Endothelial cell of umbilical vein (primary cell): ENCODE measurements at regions not wholly inside any gene's neighbourhood (a gene's known extent, or its start where the extent isn't known, plus 50 kb on each side); places are given as distances from the start of the nearest gene placed in this dataset.

Source experiments
- BruUV-seq: library from RNA; stranded (reverse); fragments of 400-500 nt; replicated peaks from 2 replicates; lab custom pipeline; 2021; lab: Mats Ljungman, UMichigan
- CTCF ChIA-PET: fragments of 300-600, 350-600 bp; sonication (Branson Sonifier 250); formaldehyde crosslinking; loops from one replicate; lab custom pipeline; 2021; ENCODE audit warnings: antibody characterized with exemption, inconsistent platforms; lab: Charles Lee
- POLR2A ChIA-PET: fragments of 300-600, 350-600 bp; sonication (Branson Sonifier 250); formaldehyde crosslinking; loops from one replicate; lab custom pipeline; 2021; ENCODE audit warnings: antibody characterized with exemption, inconsistent platforms; lab: Charles Lee
- DNase-seq: peaks from one replicate; pipeline ENCODE4 v3.0.0-alpha.2; 2011; ENCODE audit warnings: low read depth, low spot score
- FAIRE-seq: peaks from 2 replicates; lab custom pipeline; 2011; peaks lifted over from hg19 to GRCh38; lab: Jason Lieb, UNC
- H2AFZ ChIP-seq: 2 replicates; pipeline ENCODE4 v1.6.0; 2012; ENCODE audit warnings: low read depth, low read length, control low read depth, inconsistent platforms
- H3K27ac ChIP-seq: 2 replicates; pipeline ENCODE4 v1.5.1; 2011; ENCODE audit warnings: low read depth, mild to moderate bottlenecking, control low read depth, low read length, moderate library complexity; ENCODE audit not compliant: insufficient read depth
- H3K27me3 ChIP-seq, 2 experiments: 2 replicates each; pipeline versions ENCODE4 v1.6.0 to v1.6.1; 2011; ENCODE audit warnings: low read length in 2 of 2, mixed read lengths in 1 of 2; ENCODE audit not compliant: control insufficient read depth in 2 of 2, insufficient read depth in 2 of 2
- H3K36me3 ChIP-seq, 2 experiments: 2 replicates in 1 of 2; 3 replicates in 1 of 2; pipeline ENCODE4 v1.5.1; 2011; ENCODE audit warnings: low read length in 2 of 2, mild to moderate bottlenecking in 1 of 2, moderate library complexity in 1 of 2; ENCODE audit not compliant: control insufficient read depth in 2 of 2, insufficient read depth in 2 of 2; ENCODE audit errors: extremely low read depth in 1 of 2
- H3K4me1 ChIP-seq: 3 replicates; pipeline ENCODE4 v1.5.1; 2011; ENCODE audit warnings: mild to moderate bottlenecking, low read length; ENCODE audit not compliant: control insufficient read depth, insufficient read depth; ENCODE audit errors: extremely low read depth
- H3K4me2 ChIP-seq: 2 replicates; pipeline ENCODE4 v1.6.1; 2011; ENCODE audit warnings: low read length, control low read depth, mixed read lengths; ENCODE audit not compliant: insufficient read depth
- H3K4me3 ChIP-seq, 3 experiments: fragments of 200-600 bp in 1 of 3; sonication (generic), shearing (Covaris generic) in 1 of 3; replicated peaks in 1 of 3; 2 replicates each; pipeline ENCODE4 v1.5.1; 2011 to 2016; ENCODE audit warnings: control low read depth in 3 of 3, low read length in 3 of 3, mild to moderate bottlenecking in 2 of 3, inconsistent platforms in 1 of 3, low read depth in 1 of 3, moderate library complexity in 1 of 3; ENCODE audit not compliant: insufficient read depth in 1 of 3
- H3K79me2 ChIP-seq: 2 replicates; pipeline ENCODE4 v1.6.0; 2012; ENCODE audit warnings: low read length, inconsistent platforms; ENCODE audit not compliant: control insufficient read depth, insufficient read depth
- H3K9ac ChIP-seq: replicated peaks from 2 replicates; pipeline ENCODE3; 2011; ENCODE audit warnings: low read length, control low read depth; ENCODE audit not compliant: insufficient read depth; ENCODE audit errors: extremely low read depth
- H3K9me1 ChIP-seq: replicated peaks from 3 replicates; pipeline ENCODE4 v1.6.0; 2011; ENCODE audit warnings: mild to moderate bottlenecking, low read length; ENCODE audit not compliant: control insufficient read depth, insufficient read depth; ENCODE audit errors: extremely low read depth
- H3K9me3 ChIP-seq: replicated peaks from 2 replicates; pipeline ENCODE4 v1.5.1; 2012; ENCODE audit warnings: low read length, inconsistent platforms; ENCODE audit not compliant: control insufficient read depth, insufficient read depth
- H4K20me1 ChIP-seq: replicated peaks from 2 replicates; pipeline ENCODE3; 2011; ENCODE audit warnings: mild to moderate bottlenecking, low read length; ENCODE audit not compliant: control insufficient read depth, insufficient read depth; ENCODE audit errors: extremely low read depth
- EZH2 ChIP-seq: IDR thresholded peaks from 2 replicates; pipeline ENCODE4 v1.6.1; 2012; ENCODE audit warnings: borderline replicate concordance, low read depth, mild to moderate bottlenecking, moderate library complexity, low read length, inconsistent platforms; ENCODE audit not compliant: severe bottlenecking
- FOS ChIP-seq: IDR thresholded peaks from 2 replicates; pipeline ENCODE4 v1.6.1; 2011; ENCODE audit warnings: mild to moderate bottlenecking, low read length, moderate library complexity, borderline replicate concordance; ENCODE audit not compliant: insufficient read depth
- GATA2 ChIP-seq: IDR thresholded peaks from 2 replicates; pipeline ENCODE4 v1.7.0; 2011; ENCODE audit warnings: low read depth, mild to moderate bottlenecking, moderate library complexity, mixed read lengths, low read length; ENCODE audit not compliant: insufficient read length, insufficient read depth
- JUN ChIP-seq: IDR thresholded peaks from 2 replicates; pipeline ENCODE4 v1.6.1; 2011; ENCODE audit warnings: borderline replicate concordance, low read depth; ENCODE audit not compliant: insufficient read length, insufficient read depth
- MYC ChIP-seq: IDR thresholded peaks from one replicate; pipeline ENCODE4 v1.6.1; 2011; ENCODE audit warnings: mild to moderate bottlenecking, low read depth, low read length
- POLR2A ChIP-seq: IDR thresholded peaks from 2 replicates; pipeline ENCODE4 v1.6.1; 2012; ENCODE audit warnings: low read depth, mild to moderate bottlenecking, control low read depth, low read length
- POLR2AphosphoS5 ChIP-seq: IDR thresholded peaks from 2 replicates; pipeline ENCODE4 v1.6.1; 2012; ENCODE audit warnings: low read depth, mild to moderate bottlenecking, control low read depth, low read length, moderate library complexity; ENCODE audit not compliant: insufficient read depth
- dilution Hi-C: fragments of 300-500 bp; cut with MboI; formaldehyde crosslinking; loops from one replicate; pipeline ENCODE4 v1.15.0; 2019; ENCODE audit warnings: low sequenced_read_pairs; ENCODE audit not compliant: extremely low pct_ligation_motif_present
- intact Hi-C: fragments of 100-400 bp; cut with micrococcal nuclease; formaldehyde crosslinking; loops from one replicate; pipeline ENCODE4 v1.10.0; 2022
- TF ChIP-seq, protein P1 (sequence below): IDR thresholded peaks from 2 replicates; pipeline ENCODE4 v1.6.1; 2011; ENCODE audit not compliant: insufficient read depth, insufficient read length
- TF ChIP-seq, protein P2 (sequence below), 2 donors: IDR thresholded peaks; 1 replicate in 1 of 2; 2 replicates in 1 of 2; pipeline ENCODE4 v1.5.1; 2011; ENCODE audit warnings: low read length in 2 of 2, mild to moderate bottlenecking in 2 of 2, moderate library complexity in 2 of 2, control low read depth in 1 of 2, inconsistent platforms in 1 of 2, low read depth in 1 of 2; ENCODE audit not compliant: insufficient read depth in 1 of 2; ENCODE audit errors: extremely low read depth in 1 of 2

DNA sequence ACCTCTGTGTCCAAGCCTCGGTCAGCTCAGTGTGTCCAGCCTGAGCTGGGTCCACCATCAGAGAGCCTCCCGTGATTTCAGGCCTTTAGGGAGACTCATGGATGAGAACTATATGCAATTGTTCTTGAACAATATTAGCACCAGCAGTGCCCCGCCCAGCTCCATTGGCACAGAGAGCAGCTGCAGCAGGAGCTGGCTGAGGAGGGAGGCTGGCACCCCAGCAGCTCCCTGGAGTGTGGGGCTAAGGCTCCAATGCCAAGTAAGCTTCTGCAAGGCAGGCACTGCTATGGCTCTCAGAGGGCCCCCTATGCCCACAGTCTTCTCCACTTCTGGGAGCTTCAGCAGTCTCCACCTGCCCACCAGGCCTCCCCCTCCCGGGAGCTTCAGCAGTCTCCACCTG, 593.3 kb downstream of the MATN1 start:
- Histone ChIP-seq H3K9me1 (no peaks in the 10 kb centered on the region), H3K9me3 (no peaks in the 10 kb centered on the region), H4K20me1 (no peaks in the 10 kb centered on the region), H2AFZ (no peak overlapping the region), H3K4me2 (no peak overlapping the region), H3K79me2 (no peaks in the 10 kb centered on the region), H3K9ac (no peak overlapping the region), H3K4me1 (no peaks in the 10 kb centered on the region), H3K27ac (no peak overlapping the region), H3K27me3 (no peaks in the 10 kb centered on the region), H3K36me3 (no peaks in the 10 kb centered on the region), H3K4me3 (no peak overlapping the region)
- POLR2A ChIA-PET = no interaction called here
- CTCF ChIA-PET = no interaction called here
- dilution Hi-C loops = no loop called here
- intact Hi-C loops = no loop called here
- DNase-seq (no peak), FAIRE-seq (no peak)
- no peak for TF ChIP-seq EZH2
- TF ChIP-seq POLR2AphosphoS5 = no peak
- TF ChIP-seq JUN = no peak
- no peak for TF ChIP-seq MYC
- TF ChIP-seq, protein P1, sequence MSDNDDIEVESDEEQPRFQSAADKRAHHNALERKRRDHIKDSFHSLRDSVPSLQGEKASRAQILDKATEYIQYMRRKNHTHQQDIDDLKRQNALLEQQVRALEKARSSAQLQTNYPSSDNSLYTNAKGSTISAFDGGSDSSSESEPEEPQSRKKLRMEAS = no peak
- TF ChIP-seq GATA2 = no peak
- TF ChIP-seq, protein P2, sequence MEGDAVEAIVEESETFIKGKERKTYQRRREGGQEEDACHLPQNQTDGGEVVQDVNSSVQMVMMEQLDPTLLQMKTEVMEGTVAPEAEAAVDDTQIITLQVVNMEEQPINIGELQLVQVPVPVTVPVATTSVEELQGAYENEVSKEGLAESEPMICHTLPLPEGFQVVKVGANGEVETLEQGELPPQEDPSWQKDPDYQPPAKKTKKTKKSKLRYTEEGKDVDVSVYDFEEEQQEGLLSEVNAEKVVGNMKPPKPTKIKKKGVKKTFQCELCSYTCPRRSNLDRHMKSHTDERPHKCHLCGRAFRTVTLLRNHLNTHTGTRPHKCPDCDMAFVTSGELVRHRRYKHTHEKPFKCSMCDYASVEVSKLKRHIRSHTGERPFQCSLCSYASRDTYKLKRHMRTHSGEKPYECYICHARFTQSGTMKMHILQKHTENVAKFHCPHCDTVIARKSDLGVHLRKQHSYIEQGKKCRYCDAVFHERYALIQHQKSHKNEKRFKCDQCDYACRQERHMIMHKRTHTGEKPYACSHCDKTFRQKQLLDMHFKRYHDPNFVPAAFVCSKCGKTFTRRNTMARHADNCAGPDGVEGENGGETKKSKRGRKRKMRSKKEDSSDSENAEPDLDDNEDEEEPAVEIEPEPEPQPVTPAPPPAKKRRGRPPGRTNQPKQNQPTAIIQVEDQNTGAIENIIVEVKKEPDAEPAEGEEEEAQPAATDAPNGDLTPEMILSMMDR (IDR thresholded peaks at IDR 0.05; ENCODE audit: extremely low read depth in 1 of 2, insufficient read depth in 1 of 2, low read depth in 1 of 2, low read length in 2 of 2) = no peak
- no peak for TF ChIP-seq FOS
- no peak for TF ChIP-seq POLR2A
- BruUV-seq = no TSS peak
